ENCODE measurements at regions not wholly inside any gene's neighbourhood (a gene's known extent, or its start where the extent isn't known, plus 50 kb on each side); places are given as distances from the start of the nearest gene placed in this dataset.

GRCh38 chr3:127497676-127498075 is 92.9 kb downstream of the TPRA1 start:
- H3K27me3 ChIP-seq, result no peaks in the 10 kb centered on the region
- 71 to 90% (median 86%) methylated on average over 2 of the region's 2 CpGs for WGBS, 4 donors
- DNase-seq, result no peak
- no peaks in the 10 kb centered on the region for H3K9me3 ChIP-seq (replicated peaks in 1 of 3)
- H3K27ac ChIP-seq, result no peak overlapping the region
- intact Hi-C loops (cut with DNase I), result no loop called here
- no peaks in the 10 kb centered on the region for H3K36me3 ChIP-seq (replicated peaks in 1 of 2)
- TF ChIP-seq CTCF (IDR thresholded peaks at IDR 0.05) (no peak), POLR2A (IDR thresholded peaks at IDR 0.05) (no peak)
- H3K4me3 ChIP-seq, result no peak overlapping the region
- H3K4me1 ChIP-seq (replicated peaks in 1 of 2), result no peaks in the 10 kb centered on the region

DNA sequence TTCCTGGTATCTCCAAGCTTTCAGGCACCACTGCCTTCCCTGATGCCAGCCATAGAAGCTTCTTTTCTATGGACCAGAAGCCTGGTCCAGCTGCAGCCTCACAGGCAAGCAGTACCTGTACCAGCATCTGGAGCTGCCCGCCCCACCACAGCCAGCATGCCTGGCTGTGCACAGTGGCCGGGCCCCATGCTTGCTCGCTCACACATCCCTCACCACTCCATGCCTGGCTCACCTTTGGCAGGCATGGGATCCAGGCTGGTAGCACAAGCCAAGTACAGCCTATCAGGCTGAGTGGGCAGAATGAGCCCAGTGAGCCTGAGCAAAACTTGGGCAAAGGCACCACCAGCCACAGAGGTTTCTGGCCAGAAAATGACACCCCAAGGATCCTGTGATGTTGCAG is 93.4 kb downstream of the TPRA1 start:
- intact Hi-C loops (cut with DNase I), result no loop called here

DNA sequence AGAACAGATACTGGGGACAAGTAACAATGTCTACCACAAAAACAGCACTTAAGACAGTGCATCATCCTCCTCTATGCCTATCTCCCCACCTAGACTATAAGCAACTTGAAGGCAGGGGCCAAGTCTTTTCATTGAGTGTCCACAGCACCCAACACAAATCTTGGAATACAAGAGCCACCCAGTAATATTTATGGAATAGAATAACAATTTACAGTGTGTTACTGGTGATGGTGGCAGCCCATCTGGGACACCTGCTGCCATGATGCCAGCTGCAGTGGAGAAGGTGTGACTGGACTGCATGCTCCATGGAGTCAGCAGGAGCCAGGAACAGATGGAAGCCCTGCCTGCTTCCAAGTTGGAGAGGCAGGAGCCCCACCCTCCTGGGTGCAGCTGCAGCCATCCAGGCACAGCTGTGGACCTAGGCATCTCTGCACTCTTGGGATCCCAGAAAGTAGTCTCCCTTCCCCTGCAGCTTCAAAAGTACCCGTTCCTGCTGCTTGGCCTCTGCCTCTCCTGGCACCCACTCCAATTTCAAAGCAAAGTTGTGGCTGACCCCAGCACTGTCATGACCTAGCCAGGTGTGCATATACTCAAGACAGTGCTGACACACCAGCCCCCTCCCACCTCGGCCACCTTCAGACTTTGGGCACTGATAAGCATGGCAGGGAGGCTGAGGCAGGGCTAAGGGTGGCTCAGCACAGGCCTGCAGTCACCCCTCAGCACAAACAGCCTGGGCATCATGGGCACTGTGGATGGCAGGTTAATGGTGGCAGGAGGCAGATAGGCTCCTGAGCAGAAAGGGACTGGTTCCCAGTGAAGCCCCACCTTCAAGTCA is 94.5 kb downstream of the TPRA1 start:
- H3K27me3 ChIP-seq, result no peaks in the 10 kb centered on the region
- H3K4me3 ChIP-seq, result no peak overlapping the region
- H3K4me1 ChIP-seq (replicated peaks in 1 of 2), result no peaks in the 10 kb centered on the region
- TF ChIP-seq POLR2A (IDR thresholded peaks at IDR 0.05), result no peak
- no peak for TF ChIP-seq CTCF (IDR thresholded peaks at IDR 0.05)
- intact Hi-C loops (cut with DNase I), result no loop called here
- WGBS, 4 donors, result 76 to 80% (median 78%) methylated on average over 1 to 2 of the region's 2 CpGs
- H3K27ac ChIP-seq, result no peak overlapping the region
- H3K36me3 ChIP-seq (replicated peaks in 1 of 2), result no peaks in the 10 kb centered on the region
- no peak for DNase-seq
- H3K9me3 ChIP-seq (replicated peaks in 1 of 3), result no peaks in the 10 kb centered on the region

More for the DNA sequence above, 93.4 kb downstream of the TPRA1 start:
- H3K36me3 ChIP-seq (replicated peaks in 1 of 2), result no peaks in the 10 kb centered on the region
- TF ChIP-seq CTCF (IDR thresholded peaks at IDR 0.05) (no peak), POLR2A (IDR thresholded peaks at IDR 0.05) (no peak)
- no peaks in the 10 kb centered on the region for H3K9me3 ChIP-seq (replicated peaks in 1 of 3)
- no peaks in the 10 kb centered on the region for H3K4me1 ChIP-seq (replicated peaks in 1 of 2)
- H3K27ac ChIP-seq, result no peak overlapping the region
- DNase-seq, result no peak
- no peak overlapping the region for H3K4me3 ChIP-seq
- no peaks in the 10 kb centered on the region for H3K27me3 ChIP-seq
- WGBS, 4 donors, result 94 to 98% (median 95%) methylated on average over 3 of the region's 3 CpGs

GRCh38 chr3:127493924-127494646 is 96.4 kb downstream of the TPRA1 start:
- TF ChIP-seq CTCF (IDR thresholded peaks at IDR 0.05) (no peak), POLR2A (IDR thresholded peaks at IDR 0.05) (no peak)
- Histone ChIP-seq H3K4me1 (replicated peaks in 1 of 2) (no peaks in the 10 kb centered on the region), H3K36me3 (replicated peaks in 1 of 2) (no peaks in the 10 kb centered on the region), H3K9me3 (replicated peaks in 1 of 3) (no peaks in the 10 kb centered on the region), H3K27ac (no peak overlapping the region), H3K27me3 (no peaks in the 10 kb centered on the region), H3K4me3 (no peak overlapping the region)
- intact Hi-C loops (cut with DNase I), result no loop called here
- DNase-seq, result no peak
- 79 to 86% (median 82%) methylated on average over 2 to 4 of the region's 4 CpGs for WGBS, 4 donors
